ENCODE measurements at regions not wholly inside any gene's neighbourhood (a gene's known extent, or its start where the extent isn't known, plus 50 kb on each side); places are given as distances from the start of the nearest gene placed in this dataset.

DNA sequence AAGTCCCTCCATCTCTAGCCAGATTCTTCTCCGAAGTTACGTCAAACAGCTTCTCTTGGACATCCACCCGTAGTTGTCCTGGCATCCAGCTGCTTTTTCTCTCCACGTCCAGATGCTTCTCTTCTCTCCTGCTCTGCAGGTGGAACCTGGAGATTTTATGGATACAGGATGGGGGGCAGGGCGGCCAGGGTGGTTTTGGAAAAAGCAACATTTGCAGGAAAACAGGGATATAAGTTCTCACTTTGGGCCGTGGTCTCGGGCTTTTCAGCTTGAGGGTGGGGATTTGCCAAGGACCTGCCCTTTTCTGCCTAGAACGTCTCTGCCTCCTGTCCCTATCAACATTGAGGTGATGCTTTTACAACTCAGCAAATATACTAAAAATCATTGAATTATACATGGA is 1941.6 kb upstream of the C9orf72 start:
- POLR2A ChIA-PET, result no interaction called here
- Histone ChIP-seq H3K4me3 (ENCODE audit: control insufficient read depth in 1 of 7, extremely low read depth in 1 of 7, insufficient read depth in 4 of 7, low read depth in 2 of 7, low read length in 6 of 7) (no peak overlapping the region), H3K36me3 (ENCODE audit: control insufficient read depth in 4 of 4, insufficient read depth in 4 of 4, low read length in 3 of 4) (no peaks in the 10 kb centered on the region), H3K4me1 (ENCODE audit: control extremely low read depth in 1 of 4, control insufficient read depth in 4 of 4, insufficient read depth in 4 of 4, low read length in 3 of 4) (no peaks in the 10 kb centered on the region), H3K9me3 (ENCODE audit: control extremely low read depth in 1 of 5, control insufficient read depth in 4 of 5, insufficient read depth in 2 of 5, low read depth in 1 of 5, low read length in 4 of 5) (no peaks in the 10 kb centered on the region), H3K27ac (ENCODE audit: insufficient read depth in 1 of 2, low read depth in 1 of 2, low read length in 2 of 2, poor library complexity in 1 of 2, severe bottlenecking in 2 of 2) (no peak overlapping the region), H3K27me3 (replicated peaks in 2 of 5; ENCODE audit: control insufficient read depth in 4 of 5, insufficient read depth in 5 of 5, low read length in 4 of 5) (no peaks in the 10 kb centered on the region)
- 89% methylated on average over 4 of the region's 8 CpGs for WGBS (ENCODE audit: insufficient coverage)
- CTCF ChIA-PET, result no interaction called here
- DNase-seq, result no peak

- 100% methylated on average over 3 of the region's 3 CpGs for WGBS (ENCODE audit: insufficient coverage)
- Histone ChIP-seq H3K4me1 (ENCODE audit: control extremely low read depth in 1 of 4, control insufficient read depth in 4 of 4, insufficient read depth in 4 of 4, low read length in 3 of 4) (no peaks in the 10 kb centered on the region), H3K36me3 (ENCODE audit: control insufficient read depth in 4 of 4, insufficient read depth in 4 of 4, low read length in 3 of 4) (no peaks in the 10 kb centered on the region), H3K9me3 (ENCODE audit: control extremely low read depth in 1 of 5, control insufficient read depth in 4 of 5, insufficient read depth in 2 of 5, low read depth in 1 of 5, low read length in 4 of 5) (no peaks in the 10 kb centered on the region), H3K27me3 (replicated peaks in 2 of 5; ENCODE audit: control insufficient read depth in 4 of 5, insufficient read depth in 5 of 5, low read length in 4 of 5) (no peaks in the 10 kb centered on the region), H3K4me3 (ENCODE audit: control insufficient read depth in 1 of 7, extremely low read depth in 1 of 7, insufficient read depth in 4 of 7, low read depth in 2 of 7, low read length in 6 of 7) (no peak overlapping the region), H3K27ac (ENCODE audit: insufficient read depth in 1 of 2, low read depth in 1 of 2, low read length in 2 of 2, poor library complexity in 1 of 2, severe bottlenecking in 2 of 2) (no peak overlapping the region)
- DNase-seq, result no peak
- CTCF ChIA-PET, result no interaction called here
- POLR2A ChIA-PET, result interaction anchor here (0.7 kb wide), 1 partner anchor 134 kb away, joined by 4 read pairs; no protein-coding TSS in a partner anchor
Observed at GRCh38 chr9:29548436-29548835, 1975.2 kb upstream of the C9orf72 start.

- peak; percentile 28 to 77 (median 61) for DNase-seq
- POLR2A ChIA-PET, result no interaction called here
Observed at GRCh38 chr9:29555502-29555901, 1982.2 kb upstream of the C9orf72 start.

GRCh38 chr9:29556317-29556716 is 1983.0 kb upstream of the C9orf72 start:
- Histone ChIP-seq H3K27ac (ENCODE audit: insufficient read depth in 1 of 2, low read depth in 1 of 2, low read length in 2 of 2, poor library complexity in 1 of 2, severe bottlenecking in 2 of 2) (no peak overlapping the region), H3K36me3 (ENCODE audit: control insufficient read depth in 4 of 4, insufficient read depth in 4 of 4, low read length in 3 of 4) (no peaks in the 10 kb centered on the region), H3K4me1 (ENCODE audit: control extremely low read depth in 1 of 4, control insufficient read depth in 4 of 4, insufficient read depth in 4 of 4, low read length in 3 of 4) (peaks cover 0 to 6% (median 4%) of the 10 kb centered on the region in 4 experiments), H3K27me3 (replicated peaks in 2 of 5; ENCODE audit: control insufficient read depth in 4 of 5, insufficient read depth in 5 of 5, low read length in 4 of 5) (no peaks in the 10 kb centered on the region), H3K4me3 (ENCODE audit: control insufficient read depth in 1 of 7, extremely low read depth in 1 of 7, insufficient read depth in 4 of 7, low read depth in 2 of 7, low read length in 6 of 7) (peak overlapping the region in 1 of 7 experiments; percentile 8), H3K9me3 (ENCODE audit: control extremely low read depth in 1 of 5, control insufficient read depth in 4 of 5, insufficient read depth in 2 of 5, low read depth in 1 of 5, low read length in 4 of 5) (peaks cover 0 to 3% (median 0%) of the 10 kb centered on the region in 5 experiments)
- WGBS (ENCODE audit: insufficient coverage), result 71% methylated on average over 2 of the region's 3 CpGs
- CTCF ChIA-PET, result interaction anchor here (1.1 kb wide), 1 partner anchor 9 kb away, joined by 4 read pairs; no protein-coding TSS in a partner anchor
- POLR2A ChIA-PET, result no interaction called here
- DNase-seq, result peak in 2 of 3 donors; percentile 41 to 42

More at GRCh38 chr9:29555502-29555901, 1982.2 kb upstream of the C9orf72 start:
- H3K27ac ChIP-seq (ENCODE audit: insufficient read depth in 1 of 2, low read depth in 1 of 2, low read length in 2 of 2, poor library complexity in 1 of 2, severe bottlenecking in 2 of 2), result no peak overlapping the region
- H3K4me1 ChIP-seq (ENCODE audit: control extremely low read depth in 1 of 4, control insufficient read depth in 4 of 4, insufficient read depth in 4 of 4, low read length in 3 of 4), result peaks cover 0 to 6% (median 4%) of the 10 kb centered on the region in 4 experiments
- H3K27me3 ChIP-seq (replicated peaks in 2 of 5; ENCODE audit: control insufficient read depth in 4 of 5, insufficient read depth in 5 of 5, low read length in 4 of 5), result no peaks in the 10 kb centered on the region
- H3K4me3 ChIP-seq (ENCODE audit: control insufficient read depth in 1 of 7, extremely low read depth in 1 of 7, insufficient read depth in 4 of 7, low read depth in 2 of 7, low read length in 6 of 7), result no peak overlapping the region
- no peaks in the 10 kb centered on the region for H3K36me3 ChIP-seq (ENCODE audit: control insufficient read depth in 4 of 4, insufficient read depth in 4 of 4, low read length in 3 of 4)
- H3K9me3 ChIP-seq (ENCODE audit: control extremely low read depth in 1 of 5, control insufficient read depth in 4 of 5, insufficient read depth in 2 of 5, low read depth in 1 of 5, low read length in 4 of 5), result peaks cover 0 to 3% (median 0%) of the 10 kb centered on the region in 5 experiments
- CTCF ChIA-PET, result interaction anchor here (0.6 to 1.1 kb wide), 2 partner anchors 9 to 1906 kb away, joined by 3 to 4 read pairs; no protein-coding TSS in a partner anchor

GRCh38 chr9:29556746-29557145 is 1983.5 kb upstream of the C9orf72 start:
- H3K27me3 ChIP-seq (replicated peaks in 2 of 5; ENCODE audit: control insufficient read depth in 4 of 5, insufficient read depth in 5 of 5, low read length in 4 of 5), result no peaks in the 10 kb centered on the region
- no peak overlapping the region for H3K27ac ChIP-seq (ENCODE audit: insufficient read depth in 1 of 2, low read depth in 1 of 2, low read length in 2 of 2, poor library complexity in 1 of 2, severe bottlenecking in 2 of 2)
- H3K36me3 ChIP-seq (ENCODE audit: control insufficient read depth in 4 of 4, insufficient read depth in 4 of 4, low read length in 3 of 4), result no peaks in the 10 kb centered on the region
- CTCF ChIA-PET, result no interaction called here
- POLR2A ChIA-PET, result no interaction called here
- no peak for DNase-seq
- peaks cover 0 to 6% (median 4%) of the 10 kb centered on the region in 4 experiments for H3K4me1 ChIP-seq (ENCODE audit: control extremely low read depth in 1 of 4, control insufficient read depth in 4 of 4, insufficient read depth in 4 of 4, low read length in 3 of 4)
- 100% methylated on average over 1 of the region's 2 CpGs for WGBS (ENCODE audit: insufficient coverage)
- peaks cover 0 to 3% (median 2%) of the 10 kb centered on the region in 5 experiments for H3K9me3 ChIP-seq (ENCODE audit: control extremely low read depth in 1 of 5, control insufficient read depth in 4 of 5, insufficient read depth in 2 of 5, low read depth in 1 of 5, low read length in 4 of 5)
- no peak overlapping the region for H3K4me3 ChIP-seq (ENCODE audit: control insufficient read depth in 1 of 7, extremely low read depth in 1 of 7, insufficient read depth in 4 of 7, low read depth in 2 of 7, low read length in 6 of 7)

DNA sequence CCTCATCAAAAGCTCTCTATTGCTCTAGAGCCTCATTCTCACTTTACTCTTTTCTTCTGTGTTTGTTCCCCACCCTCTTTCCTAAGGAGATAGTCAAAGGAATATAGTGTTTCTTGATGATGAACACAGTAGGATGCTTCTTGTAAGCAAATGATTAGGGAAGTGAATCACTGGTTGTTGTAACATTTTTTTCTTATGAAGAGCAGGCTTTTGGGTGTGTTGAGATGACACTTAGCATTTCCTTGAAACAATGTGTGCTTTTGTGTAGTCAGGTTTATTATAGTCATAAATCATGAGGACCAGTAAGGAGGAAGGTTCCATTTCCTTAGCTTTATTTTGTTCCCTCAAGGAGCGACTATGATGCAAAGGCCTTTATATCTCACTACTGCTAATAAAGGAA is 1991.3 kb upstream of the C9orf72 start:
- ChIA-PET CTCF (no interaction called here), POLR2A (no interaction called here)

DNA sequence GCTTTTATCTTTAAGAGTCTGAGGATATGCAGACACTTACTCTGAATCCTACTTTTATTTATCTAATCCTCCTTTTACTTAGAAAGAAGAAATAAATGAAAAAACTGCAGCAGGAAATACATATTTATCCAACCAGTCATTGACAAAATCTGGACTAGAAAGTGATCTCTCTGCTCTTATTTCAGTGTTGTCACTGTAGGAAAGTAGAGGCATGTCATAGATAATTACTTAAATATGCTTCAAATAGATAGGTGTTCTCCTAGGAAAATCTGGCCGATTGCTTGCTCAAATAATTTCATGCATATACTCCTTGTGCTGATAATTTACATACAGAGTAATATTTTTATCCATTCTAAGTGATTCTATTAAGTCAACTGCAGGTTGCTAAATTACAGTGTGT is 2001.9 kb upstream of the C9orf72 start:
- no peak overlapping the region for H3K27ac ChIP-seq (ENCODE audit: insufficient read depth in 1 of 2, low read depth in 1 of 2, low read length in 2 of 2, poor library complexity in 1 of 2, severe bottlenecking in 2 of 2)
- ChIA-PET POLR2A (no interaction called here), CTCF (no interaction called here)
- H3K36me3 ChIP-seq (ENCODE audit: control insufficient read depth in 4 of 4, insufficient read depth in 4 of 4, low read length in 3 of 4), result no peaks in the 10 kb centered on the region
- no peaks in the 10 kb centered on the region for H3K4me1 ChIP-seq (ENCODE audit: control extremely low read depth in 1 of 4, control insufficient read depth in 4 of 4, insufficient read depth in 4 of 4, low read length in 3 of 4)
- DNase-seq, result no peak
- no peaks in the 10 kb centered on the region for H3K9me3 ChIP-seq (ENCODE audit: control extremely low read depth in 1 of 5, control insufficient read depth in 4 of 5, insufficient read depth in 2 of 5, low read depth in 1 of 5, low read length in 4 of 5)
- WGBS (ENCODE audit: insufficient coverage), result no CpG with 5 or more reads among the region's 1 CpG
- H3K27me3 ChIP-seq (replicated peaks in 2 of 5; ENCODE audit: control insufficient read depth in 4 of 5, insufficient read depth in 5 of 5, low read length in 4 of 5), result no peaks in the 10 kb centered on the region
- H3K4me3 ChIP-seq (ENCODE audit: control insufficient read depth in 1 of 7, extremely low read depth in 1 of 7, insufficient read depth in 4 of 7, low read depth in 2 of 7, low read length in 6 of 7), result no peak overlapping the region

More for the DNA sequence above, 1991.3 kb upstream of the C9orf72 start:
- no peak overlapping the region for H3K4me3 ChIP-seq (ENCODE audit: control insufficient read depth in 1 of 7, extremely low read depth in 1 of 7, insufficient read depth in 4 of 7, low read depth in 2 of 7, low read length in 6 of 7)
- H3K4me1 ChIP-seq (ENCODE audit: control extremely low read depth in 1 of 4, control insufficient read depth in 4 of 4, insufficient read depth in 4 of 4, low read length in 3 of 4), result no peaks in the 10 kb centered on the region
- no peak overlapping the region for H3K27ac ChIP-seq (ENCODE audit: insufficient read depth in 1 of 2, low read depth in 1 of 2, low read length in 2 of 2, poor library complexity in 1 of 2, severe bottlenecking in 2 of 2)
- no peaks in the 10 kb centered on the region for H3K27me3 ChIP-seq (replicated peaks in 2 of 5; ENCODE audit: control insufficient read depth in 4 of 5, insufficient read depth in 5 of 5, low read length in 4 of 5)
- no peaks in the 10 kb centered on the region for H3K36me3 ChIP-seq (ENCODE audit: control insufficient read depth in 4 of 4, insufficient read depth in 4 of 4, low read length in 3 of 4)
- 33% methylated on average over 1 of the region's 1 CpG for WGBS (ENCODE audit: insufficient coverage)
- no peak for DNase-seq
- peaks cover 0 to 12% (median 0%) of the 10 kb centered on the region in 5 experiments for H3K9me3 ChIP-seq (ENCODE audit: control extremely low read depth in 1 of 5, control insufficient read depth in 4 of 5, insufficient read depth in 2 of 5, low read depth in 1 of 5, low read length in 4 of 5)
